ENCODE measurements at regions not wholly inside any gene's neighbourhood (a gene's known extent, or its start where the extent isn't known, plus 50 kb on each side); places are given as distances from the start of the nearest gene placed in this dataset.

- no peak for TF ChIP-seq POLR2AphosphoS2 (IDR thresholded peaks at IDR 0.05; ENCODE audit: low read depth, low read length)
- no peak for TF ChIP-seq SRF (IDR thresholded peaks at IDR 0.05; ENCODE audit: low read depth in 2 of 2, low read length in 2 of 2)
- no peak for TF ChIP-seq BRCA1 (IDR thresholded peaks at IDR 0.05; ENCODE audit: low read depth, low read length)
- TF ChIP-seq ELK1 (IDR thresholded peaks at IDR 0.05; ENCODE audit: low read depth, low read length), result no peak
Measured at GRCh38 chr14:22106700-22107697, 433.4 kb upstream of the OR4E1 start.
